OCI-LY3 (cell line): ENCODE measurements at regions not wholly inside any gene's neighbourhood (a gene's known extent, or its start where the extent isn't known, plus 50 kb on each side); places are given as distances from the start of the nearest gene placed in this dataset.

Experiments used
- H2AFZ ChIP-seq: fragments of 200-600, 300-600 bp; shearing (Covaris generic); 2 replicates; pipeline ENCODE4 v1.6.0; 2014; ENCODE audit warnings: antibody characterized with exemption, low read depth, low read length
- H3K27ac ChIP-seq: fragments of 200-600, 300-600 bp; sonication (generic); 2 replicates; pipeline ENCODE4 v1.5.1; 2014; ENCODE audit warnings: mild to moderate bottlenecking, low read length, moderate library complexity, mixed read lengths
- H3K27me3 ChIP-seq: fragments of 200-600, 300-600 bp; sonication (generic); 2 replicates; pipeline ENCODE4 v1.6.1; 2014; ENCODE audit warnings: low read depth, low read length, mixed read lengths
- H3K36me3 ChIP-seq: fragments of 200-600, 300-600 bp; sonication (generic); replicated peaks from 2 replicates; pipeline ENCODE3; 2014; ENCODE audit warnings: low read depth, low read length, mixed read lengths
- H3K4me1 ChIP-seq: fragments of 300-600, 200-600 bp; sonication (generic); 2 replicates; pipeline ENCODE4 v1.6.1; 2014; ENCODE audit warnings: low read length, mixed read lengths
- H3K4me2 ChIP-seq: fragments of 200-600, 300-600 bp; sonication (generic); 2 replicates; pipeline ENCODE4 v1.6.1; 2014; ENCODE audit warnings: low read length, mixed read lengths
- H3K4me3 ChIP-seq: fragments of 300-600, 200-600 bp; sonication (generic); 2 replicates; pipeline ENCODE4 v1.5.1; 2014; ENCODE audit warnings: antibody characterized with exemption, mild to moderate bottlenecking, low read length, moderate library complexity
- H3K79me2 ChIP-seq: fragments of 300-600, 200-600 bp; shearing (Covaris generic); 2 replicates; pipeline ENCODE4 v1.6.1; 2014; ENCODE audit warnings: mild to moderate bottlenecking, low read length, mixed read lengths
- H3K9ac ChIP-seq: fragments of 300-600, 200-600 bp; shearing (Covaris generic); 2 replicates; pipeline ENCODE4 v1.6.0; 2014; ENCODE audit warnings: mild to moderate bottlenecking, low read length, moderate library complexity
- H3K9me3 ChIP-seq: fragments of 200-600, 300-600 bp; shearing (Covaris generic); 2 replicates; pipeline ENCODE4 v1.6.1; 2014; ENCODE audit warnings: low read length, mixed read lengths; ENCODE audit not compliant: insufficient read depth
- H4K20me1 ChIP-seq: fragments of 200-600, 300-600 bp; sonication (generic); 2 replicates; pipeline ENCODE4 v1.6.1; 2016; ENCODE audit warnings: low read length, mixed read lengths; ENCODE audit not compliant: insufficient read depth
- EZH2phosphoT487 ChIP-seq: fragments of 200-600 bp; shearing (Covaris generic); IDR thresholded peaks from 2 replicates; pipeline ENCODE4 v1.6.1; 2018; ENCODE audit warnings: antibody characterized with exemption, mixed run types, low read depth
- TF ChIP-seq, protein P1 (sequence below): fragments of 200-600, 300-600 bp; sonication (generic); IDR thresholded peaks from 2 replicates; pipeline ENCODE4 v1.5.1; 2014; ENCODE audit warnings: antibody characterized with exemption, low read length, low read depth

DNA sequence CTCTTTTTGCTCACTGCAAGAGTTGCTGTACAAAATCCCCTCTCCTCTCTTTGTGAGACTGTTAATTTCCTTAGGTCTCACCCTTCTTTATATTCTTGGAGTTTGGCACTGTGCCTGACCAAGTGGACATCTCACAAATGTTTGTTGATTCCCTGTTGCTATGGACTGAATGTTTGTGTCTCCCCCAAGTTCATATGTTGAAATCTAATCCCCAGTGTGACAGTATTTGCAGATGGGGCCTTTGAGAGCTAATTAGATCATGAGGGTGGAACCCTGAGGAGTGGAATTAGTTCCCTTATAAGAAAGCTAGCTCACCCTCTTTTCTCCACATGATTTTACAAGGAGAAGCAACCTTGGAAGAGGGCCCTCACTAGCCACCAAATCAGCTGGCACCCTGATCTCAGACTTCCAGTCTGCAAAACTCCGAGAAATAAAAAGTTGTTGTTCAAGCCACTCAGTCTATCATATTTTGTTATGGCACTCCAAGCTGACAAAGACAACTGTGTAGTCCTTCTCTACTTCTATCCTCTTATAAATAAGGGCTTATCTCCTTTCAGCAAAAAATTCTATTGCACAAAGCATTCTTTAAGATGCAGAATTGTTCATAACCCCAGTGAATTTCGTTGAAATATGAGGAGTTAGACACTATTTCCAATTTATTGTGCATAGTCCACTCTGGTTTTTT is 65.5 kb upstream of the NPHP3 start:
- Histone ChIP-seq H4K20me1 (no peaks in the 10 kb centered on the region), H3K4me1 (no peaks in the 10 kb centered on the region), H3K9me3 (no peaks in the 10 kb centered on the region), H3K27ac (no peak overlapping the region), H2AFZ (no peak overlapping the region), H3K4me2 (no peak overlapping the region), H3K27me3 (no peaks in the 10 kb centered on the region), H3K36me3 (no peaks in the 10 kb centered on the region), H3K79me2 (no peaks in the 10 kb centered on the region), H3K9ac (no peak overlapping the region), H3K4me3 (no peak overlapping the region)
- no peak for TF ChIP-seq EZH2phosphoT487
- TF ChIP-seq, protein P1, sequence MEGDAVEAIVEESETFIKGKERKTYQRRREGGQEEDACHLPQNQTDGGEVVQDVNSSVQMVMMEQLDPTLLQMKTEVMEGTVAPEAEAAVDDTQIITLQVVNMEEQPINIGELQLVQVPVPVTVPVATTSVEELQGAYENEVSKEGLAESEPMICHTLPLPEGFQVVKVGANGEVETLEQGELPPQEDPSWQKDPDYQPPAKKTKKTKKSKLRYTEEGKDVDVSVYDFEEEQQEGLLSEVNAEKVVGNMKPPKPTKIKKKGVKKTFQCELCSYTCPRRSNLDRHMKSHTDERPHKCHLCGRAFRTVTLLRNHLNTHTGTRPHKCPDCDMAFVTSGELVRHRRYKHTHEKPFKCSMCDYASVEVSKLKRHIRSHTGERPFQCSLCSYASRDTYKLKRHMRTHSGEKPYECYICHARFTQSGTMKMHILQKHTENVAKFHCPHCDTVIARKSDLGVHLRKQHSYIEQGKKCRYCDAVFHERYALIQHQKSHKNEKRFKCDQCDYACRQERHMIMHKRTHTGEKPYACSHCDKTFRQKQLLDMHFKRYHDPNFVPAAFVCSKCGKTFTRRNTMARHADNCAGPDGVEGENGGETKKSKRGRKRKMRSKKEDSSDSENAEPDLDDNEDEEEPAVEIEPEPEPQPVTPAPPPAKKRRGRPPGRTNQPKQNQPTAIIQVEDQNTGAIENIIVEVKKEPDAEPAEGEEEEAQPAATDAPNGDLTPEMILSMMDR: no peak

DNA sequence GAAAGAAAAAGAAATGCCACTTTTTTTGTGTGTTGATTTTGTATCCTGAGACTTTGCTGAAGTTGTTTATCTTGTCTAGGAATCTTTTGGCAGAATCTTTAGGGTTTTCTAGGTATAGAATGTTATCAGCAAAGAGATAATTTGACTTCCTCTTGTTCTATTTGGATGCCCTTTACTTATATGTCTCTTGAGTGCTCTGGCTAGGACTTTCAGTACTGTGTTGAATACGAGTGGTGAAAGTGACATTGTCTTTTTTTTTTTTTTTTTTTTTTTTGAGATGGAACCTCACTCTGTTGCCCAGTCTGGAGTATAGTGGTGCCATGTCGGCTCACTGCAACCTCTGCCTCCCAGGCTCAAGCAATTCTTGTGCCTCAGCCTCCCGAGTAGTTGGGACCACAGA is 64.7 kb upstream of the NPHP3 start:
- no peaks in the 10 kb centered on the region for H3K27me3 ChIP-seq
- no peak overlapping the region for H3K4me2 ChIP-seq
- no peak overlapping the region for H3K9ac ChIP-seq
- no peaks in the 10 kb centered on the region for H3K79me2 ChIP-seq
- no peak overlapping the region for H3K27ac ChIP-seq
- no peaks in the 10 kb centered on the region for H3K4me1 ChIP-seq
- no peaks in the 10 kb centered on the region for H3K36me3 ChIP-seq
- H2AFZ ChIP-seq: no peak overlapping the region
- no peaks in the 10 kb centered on the region for H3K9me3 ChIP-seq
- no peak overlapping the region for H3K4me3 ChIP-seq
- no peaks in the 10 kb centered on the region for H4K20me1 ChIP-seq
- TF ChIP-seq, protein P1: no peak
- TF ChIP-seq EZH2phosphoT487: no peak

DNA sequence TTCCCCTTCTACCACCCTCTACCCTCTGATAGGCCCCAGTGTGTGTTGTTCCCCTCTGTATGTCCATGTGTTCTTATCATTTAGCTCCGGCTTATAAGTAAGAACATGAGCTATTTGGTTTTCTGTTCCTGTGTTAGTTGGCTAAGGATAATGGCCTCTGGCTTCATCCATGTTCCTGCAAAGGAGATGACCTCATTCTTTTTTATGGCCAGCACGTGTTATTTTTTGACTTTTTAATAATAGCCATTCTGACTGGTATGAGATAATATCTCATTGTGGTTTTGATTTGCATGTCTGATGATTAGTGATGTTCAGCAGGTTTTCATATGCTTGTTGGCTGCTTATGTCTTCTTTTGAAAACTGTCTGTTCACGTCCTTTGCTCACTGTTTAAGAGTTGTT is 63.1 kb upstream of the NPHP3 start:
- Histone ChIP-seq H3K4me3 (no peak overlapping the region), H3K9ac (no peak overlapping the region), H3K79me2 (no peaks in the 10 kb centered on the region), H3K4me2 (no peak overlapping the region), H3K36me3 (no peaks in the 10 kb centered on the region), H3K27ac (no peak overlapping the region), H2AFZ (no peak overlapping the region), H3K9me3 (no peaks in the 10 kb centered on the region), H3K4me1 (no peaks in the 10 kb centered on the region), H4K20me1 (no peaks in the 10 kb centered on the region), H3K27me3 (no peaks in the 10 kb centered on the region)
- TF ChIP-seq EZH2phosphoT487: no peak
- TF ChIP-seq, protein P1: no peak

DNA sequence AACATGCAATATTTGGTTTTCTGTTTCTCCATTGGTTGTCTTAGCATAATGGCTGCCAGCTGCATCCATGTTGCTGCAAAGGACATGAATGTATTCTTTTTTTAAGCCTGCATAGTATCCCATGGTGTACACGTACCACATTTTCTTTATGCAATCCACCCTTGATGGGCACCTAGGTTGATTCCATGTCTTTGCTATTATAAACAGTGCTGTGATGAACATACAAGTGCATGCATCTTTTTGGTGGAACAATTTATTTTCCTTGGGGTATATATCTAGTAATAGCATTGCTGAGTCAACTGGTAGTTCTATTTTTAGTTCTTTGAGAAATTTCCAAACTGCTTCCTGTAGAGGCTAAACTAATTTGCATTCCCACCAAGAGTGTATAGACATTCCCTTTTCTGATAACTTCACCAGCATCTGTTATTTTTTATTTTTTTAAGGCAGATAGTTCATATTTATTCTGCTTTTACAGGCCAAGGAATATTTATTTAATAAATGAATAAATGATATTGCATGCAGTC is 62.4 kb upstream of the NPHP3 start:
- Histone ChIP-seq H2AFZ (no peak overlapping the region), H3K27ac (no peak overlapping the region), H4K20me1 (no peaks in the 10 kb centered on the region), H3K9me3 (no peaks in the 10 kb centered on the region), H3K4me1 (no peaks in the 10 kb centered on the region), H3K4me3 (no peak overlapping the region), H3K27me3 (no peaks in the 10 kb centered on the region), H3K36me3 (no peaks in the 10 kb centered on the region), H3K9ac (no peak overlapping the region), H3K4me2 (no peak overlapping the region), H3K79me2 (no peaks in the 10 kb centered on the region)
- no peak for TF ChIP-seq EZH2phosphoT487
- TF ChIP-seq, protein P1: no peak
